ENCODE measurements at regions not wholly inside any gene's neighbourhood (a gene's known extent, or its start where the extent isn't known, plus 50 kb on each side); places are given as distances from the start of the nearest gene placed in this dataset.

DNA sequence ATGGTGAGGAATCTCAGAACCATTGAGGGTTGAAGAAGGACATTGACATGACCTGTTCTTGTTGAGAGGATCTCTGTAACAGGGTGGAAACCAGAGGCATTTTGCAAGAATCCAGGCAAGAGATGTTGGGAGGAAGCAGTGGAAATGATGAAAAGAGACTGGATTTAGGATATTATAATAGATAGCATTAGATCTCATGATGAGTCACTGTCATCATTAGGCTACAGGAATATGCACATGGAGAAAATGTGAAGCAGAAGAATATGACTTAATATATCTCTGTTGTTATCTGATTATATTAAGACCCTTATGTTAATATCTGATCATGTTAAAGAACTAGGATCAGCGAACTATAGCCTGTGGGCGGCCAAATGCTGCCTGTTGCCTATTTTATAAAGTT lies 393.0 kb upstream of the MTPN start:
- TF ChIP-seq GTF2F1 (IDR thresholded peaks at IDR 0.05; ENCODE audit: borderline replicate concordance, low read depth, low read length), result no peak
- TF ChIP-seq CTCF (IDR thresholded peaks at IDR 0.05; ENCODE audit: control extremely low read depth in 1 of 3, insufficient read depth in 1 of 3, low read depth in 1 of 3, low read length in 3 of 3), result no peak
- no peak for TF ChIP-seq POLR2A (IDR thresholded peaks at IDR 0.05; ENCODE audit: control extremely low read depth in 1 of 2, low read depth in 2 of 2, low read length in 2 of 2)
- no peak for TF ChIP-seq TBP (IDR thresholded peaks at IDR 0.05; ENCODE audit: low read depth, low read length)
- TF ChIP-seq KDM1A (IDR thresholded peaks at IDR 0.05; ENCODE audit: borderline replicate concordance, low read length), result no peak
- no peak for TF ChIP-seq EP300 (IDR thresholded peaks at IDR 0.05; ENCODE audit: borderline replicate concordance in 1 of 2, low read depth in 2 of 2, low read length in 2 of 2)
- TF ChIP-seq SUZ12 (IDR thresholded peaks at IDR 0.05; ENCODE audit: low read length), result no peak
- no peak for TF ChIP-seq TAF1 (IDR thresholded peaks at IDR 0.05; ENCODE audit: low read depth, low read length)
- TF ChIP-seq CEBPB (IDR thresholded peaks at IDR 0.05; ENCODE audit: low read depth, low read length), result no peak
- TF ChIP-seq USF2 (IDR thresholded peaks at IDR 0.05; ENCODE audit: low read length), result no peak
- TF ChIP-seq RBBP5 (IDR thresholded peaks at IDR 0.05; ENCODE audit: borderline replicate concordance, low read depth, low read length), result no peak
- no peak for TF ChIP-seq POLR2AphosphoS5 (IDR thresholded peaks at IDR 0.05; ENCODE audit: low read depth, low read length)
